ENCODE measurements at regions not wholly inside any gene's neighbourhood (a gene's known extent, or its start where the extent isn't known, plus 50 kb on each side); places are given as distances from the start of the nearest gene placed in this dataset.

DNA sequence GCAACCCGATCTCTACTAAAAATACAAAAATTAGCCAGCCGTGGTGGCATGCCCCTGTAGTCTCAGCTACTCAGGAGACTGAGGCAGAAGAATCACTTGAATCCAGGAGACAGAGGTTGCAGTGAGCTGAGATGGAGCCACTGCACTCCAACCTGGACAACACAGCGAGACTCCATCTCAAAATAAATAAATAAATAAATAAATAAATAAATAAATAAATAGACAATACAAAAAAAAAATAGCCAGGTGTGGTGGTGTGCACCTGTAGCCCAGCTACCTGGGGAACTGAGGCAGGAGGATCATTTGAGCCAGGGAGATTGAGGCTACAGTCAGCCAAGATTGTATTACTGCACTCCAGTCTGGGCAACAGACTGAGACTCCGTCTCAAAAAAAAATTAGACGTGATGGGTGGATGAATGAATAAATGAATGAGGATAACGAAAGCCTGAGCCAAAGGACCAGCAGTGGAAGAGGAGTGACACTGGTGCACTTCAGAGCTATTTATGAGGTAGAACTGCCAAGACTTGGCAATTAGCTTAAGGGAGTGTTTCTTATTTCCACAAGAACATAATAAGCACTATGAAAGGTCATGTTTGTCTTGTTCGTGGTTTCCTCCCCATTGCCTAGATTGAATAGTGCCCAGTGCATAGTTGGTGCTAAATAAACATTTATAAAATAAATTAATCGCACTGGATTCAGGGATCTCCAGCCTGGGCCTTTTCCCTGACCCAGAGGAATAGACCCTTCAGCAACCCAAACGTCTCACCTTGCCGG, 232.2 kb downstream of the IDS start:
- no peak for DNase-seq

DNA sequence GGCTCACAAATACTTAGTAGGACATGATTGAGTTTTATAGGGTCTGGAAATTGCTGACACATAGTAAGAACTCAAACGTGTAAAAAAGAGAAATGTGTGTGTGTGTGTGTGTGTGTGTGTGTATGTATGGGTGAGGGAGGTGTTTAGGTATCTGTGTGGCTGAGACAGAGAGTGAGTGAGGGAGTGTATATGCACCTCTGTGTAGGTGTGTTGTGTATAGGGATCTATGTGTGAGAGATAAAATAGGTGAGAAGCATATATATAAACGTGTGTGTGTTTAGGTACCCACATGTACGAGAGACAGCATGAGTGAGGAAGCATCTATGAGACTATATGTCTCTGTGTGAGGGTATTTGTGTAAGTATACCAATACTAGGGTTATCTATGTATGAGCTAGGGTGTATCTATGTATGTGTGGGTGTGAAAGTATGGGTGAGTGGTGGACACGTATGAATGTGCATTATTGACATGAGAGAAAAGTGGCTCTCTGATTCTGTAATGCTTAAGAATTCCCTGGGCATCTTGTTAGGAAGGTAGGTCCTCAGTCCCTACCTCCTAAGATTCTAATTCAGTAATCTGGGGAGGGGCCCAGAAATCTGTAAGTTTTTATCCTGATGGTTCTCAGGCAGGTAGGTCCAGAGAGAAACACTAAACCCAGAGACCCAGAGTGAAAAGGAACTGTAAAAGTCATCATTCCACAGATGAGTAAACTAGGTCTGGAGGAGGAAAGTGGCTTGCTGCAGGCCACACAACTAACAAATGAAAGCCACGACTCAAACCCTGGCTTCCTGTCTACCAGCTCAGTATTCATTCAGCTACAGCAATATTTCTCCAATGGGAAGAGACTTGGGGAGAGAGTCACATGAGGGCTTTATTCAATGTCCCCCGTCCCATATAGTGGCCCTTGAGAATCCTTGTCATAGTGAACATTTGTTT, 237.0 kb downstream of the IDS start:
- no peak for DNase-seq

DNA sequence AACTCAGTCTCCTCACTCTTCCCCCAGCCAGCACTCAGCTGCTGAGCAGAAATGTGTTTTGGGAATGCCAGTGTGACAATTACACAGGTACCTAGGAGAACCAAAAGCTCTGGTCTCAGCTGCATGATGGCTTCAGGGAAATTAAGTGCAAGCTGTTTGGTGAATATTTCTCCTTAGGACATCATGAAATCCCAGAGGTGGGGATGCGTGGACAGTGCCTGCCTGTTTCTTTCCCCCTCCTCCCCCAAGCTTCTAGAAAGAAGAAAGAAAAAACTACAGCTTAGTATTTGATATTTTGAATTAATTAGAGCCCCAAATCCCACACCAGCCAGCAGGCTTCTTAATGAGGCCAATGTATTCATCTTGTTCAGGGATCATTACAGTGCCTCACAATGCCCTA, 243.0 kb downstream of the IDS start:
- DNase-seq = no peak

DNA sequence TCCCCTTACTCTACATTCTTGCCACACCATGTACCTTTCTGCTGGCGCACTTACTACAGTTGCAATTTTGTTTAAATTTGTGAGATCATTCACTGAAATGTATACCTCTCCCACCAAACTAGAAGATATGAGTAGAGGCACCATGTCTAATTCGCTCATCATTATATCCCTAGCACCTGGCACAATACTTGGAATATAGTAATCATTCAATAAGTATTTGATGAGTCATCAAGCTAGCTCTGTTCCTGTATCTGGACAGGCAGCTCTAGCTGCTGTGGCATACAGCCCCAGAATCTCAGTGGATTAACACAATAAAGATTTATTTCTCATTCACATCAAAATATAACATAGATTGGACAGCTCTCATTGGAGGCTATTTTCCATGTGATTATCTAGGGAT, 245.9 kb downstream of the IDS start:
- DNase-seq = no peak

DNA sequence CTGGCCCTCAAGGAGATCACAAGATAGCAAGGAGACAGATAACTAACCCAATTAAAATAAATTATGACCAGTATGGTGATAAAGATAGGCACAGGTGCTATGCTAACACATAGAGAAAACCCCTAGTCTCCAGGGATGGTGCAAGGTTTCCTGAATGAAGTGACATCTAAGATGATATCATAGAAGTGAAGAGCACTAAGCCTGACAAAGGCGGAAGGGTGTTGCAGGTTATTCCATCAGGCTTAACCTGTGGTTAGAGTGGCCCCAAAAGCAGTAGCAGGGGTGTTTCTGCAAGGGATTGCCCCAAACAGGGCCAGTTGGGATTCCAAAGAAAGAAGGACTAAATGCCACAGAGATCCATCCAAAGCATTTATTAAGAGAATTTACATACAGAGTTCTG, 249.2 kb downstream of the IDS start:
- no peak for DNase-seq

DNA sequence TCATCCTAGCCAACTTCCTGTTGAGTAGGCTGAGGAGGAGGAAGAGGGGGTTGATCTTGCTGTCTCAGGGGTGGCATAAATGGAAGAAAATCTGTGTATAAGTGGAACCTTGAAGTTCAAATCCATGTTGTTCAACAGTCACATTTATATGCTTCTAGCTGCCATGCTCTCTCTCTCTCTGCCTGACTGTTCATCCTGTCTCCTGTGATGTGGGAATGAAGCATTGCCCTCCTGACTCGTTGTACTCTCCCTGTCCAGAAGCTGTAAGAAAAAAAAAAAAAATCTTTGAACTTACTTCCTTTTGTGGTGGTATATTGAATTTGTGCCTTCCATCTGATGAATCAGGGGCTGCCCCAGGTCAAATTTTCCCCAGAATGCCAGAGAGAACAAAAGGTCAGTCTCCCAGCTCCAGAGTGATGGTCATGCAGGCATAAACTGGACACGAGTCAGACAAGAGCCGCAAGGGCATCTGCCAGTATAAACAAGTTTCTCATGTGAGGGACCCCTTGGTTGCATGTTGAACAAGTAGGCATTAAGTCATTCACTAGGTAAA, 257.0 kb downstream of the IDS start:
- DNase-seq = no peak

DNA sequence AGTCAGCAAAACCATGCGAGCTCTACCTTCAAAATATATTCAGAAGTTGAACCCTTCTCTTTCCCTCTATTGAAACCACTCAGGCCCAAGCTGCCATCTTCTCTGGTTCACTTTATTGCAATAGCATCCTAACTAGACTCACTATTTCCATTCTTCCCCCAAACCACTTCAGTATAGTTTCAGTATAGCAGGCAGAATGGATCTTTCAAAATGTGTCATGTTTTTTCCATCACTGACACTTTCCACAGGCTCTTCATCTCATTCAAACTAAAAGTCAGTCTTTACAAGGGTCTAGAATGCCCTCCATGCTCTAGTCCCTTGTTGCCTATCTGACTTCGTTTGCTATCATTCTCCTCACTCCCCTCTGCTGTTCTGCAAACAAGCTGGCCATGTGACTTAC, 274.4 kb downstream of the IDS start:
- no peak for DNase-seq

DNA sequence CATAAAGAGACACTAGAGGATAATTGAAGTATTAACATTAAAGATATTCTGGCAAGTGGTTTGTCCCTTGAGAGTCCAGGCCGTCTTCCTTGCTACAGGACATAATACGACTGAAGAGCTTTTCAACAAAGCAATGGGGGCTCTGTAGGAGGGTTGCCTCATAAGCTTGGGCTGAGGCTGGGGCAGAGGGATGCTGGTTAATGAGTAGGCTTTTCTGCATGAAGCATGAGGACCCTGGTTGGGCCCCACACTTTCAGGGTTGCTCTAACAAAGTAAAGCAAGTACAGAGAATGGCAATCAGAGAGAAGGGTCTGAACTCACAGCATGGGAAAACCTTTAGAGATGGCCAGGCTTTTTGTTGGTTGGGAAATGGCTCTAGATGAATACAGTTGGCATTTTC, 281.3 kb downstream of the IDS start:
- no peak for DNase-seq

DNA sequence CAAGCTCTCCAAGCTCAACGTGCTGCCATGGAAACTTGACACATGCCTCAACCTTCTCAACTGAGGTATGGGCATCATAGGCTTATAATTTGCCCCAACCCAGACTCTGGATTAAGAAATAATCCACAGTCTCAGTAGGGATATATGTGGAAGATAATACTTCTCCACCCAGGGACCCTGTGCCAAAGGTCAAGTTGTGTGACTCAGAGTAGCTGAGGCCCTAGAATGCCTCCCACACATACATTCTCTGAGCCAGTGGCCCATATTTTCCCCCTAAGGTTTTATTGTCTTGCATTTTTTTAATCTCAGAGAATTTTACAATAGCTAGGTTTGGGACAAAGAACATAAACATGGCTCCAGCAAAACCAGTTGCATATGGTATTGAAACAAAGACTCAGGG, 283.1 kb downstream of the IDS start:
- DNase-seq = no peak

DNA sequence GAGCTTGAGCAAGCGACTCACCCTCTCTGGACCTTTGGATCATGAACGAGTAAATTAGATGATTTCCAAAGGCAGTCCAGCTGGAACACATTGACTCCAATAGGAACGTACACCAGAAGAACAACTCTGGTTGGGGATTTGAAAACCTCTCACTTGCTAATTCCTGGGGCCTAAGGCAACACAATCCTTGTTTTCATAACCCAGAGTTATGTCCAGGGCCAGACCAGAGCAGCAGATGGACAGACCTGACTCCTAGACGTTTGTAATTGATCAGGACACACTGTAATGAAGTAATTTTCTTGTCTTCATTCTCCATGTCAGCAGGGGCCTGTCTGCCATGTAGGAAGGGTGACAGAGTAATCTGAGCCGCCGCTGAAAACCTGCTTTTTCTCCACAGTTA, 283.9 kb downstream of the IDS start:
- DNase-seq = no peak

DNA sequence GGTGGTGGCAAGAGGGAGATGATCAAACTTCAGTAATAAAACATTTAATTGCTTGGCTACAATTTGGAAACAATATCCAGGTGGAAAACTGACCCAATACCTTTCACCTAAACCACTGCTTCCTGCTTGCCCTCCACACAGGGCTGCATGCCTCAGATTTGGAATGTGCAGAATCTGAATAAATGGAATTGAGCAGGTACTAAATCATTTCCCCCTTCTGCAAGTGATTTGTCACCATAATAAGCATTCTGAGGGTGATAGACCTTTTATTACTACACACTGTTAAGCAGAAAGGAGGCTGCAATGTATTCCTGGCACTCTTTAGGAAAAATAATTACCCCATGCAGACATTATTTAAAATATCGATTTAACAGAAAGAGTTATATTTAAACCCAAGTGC, 291.8 kb downstream of the IDS start:
- no peak for DNase-seq

DNA sequence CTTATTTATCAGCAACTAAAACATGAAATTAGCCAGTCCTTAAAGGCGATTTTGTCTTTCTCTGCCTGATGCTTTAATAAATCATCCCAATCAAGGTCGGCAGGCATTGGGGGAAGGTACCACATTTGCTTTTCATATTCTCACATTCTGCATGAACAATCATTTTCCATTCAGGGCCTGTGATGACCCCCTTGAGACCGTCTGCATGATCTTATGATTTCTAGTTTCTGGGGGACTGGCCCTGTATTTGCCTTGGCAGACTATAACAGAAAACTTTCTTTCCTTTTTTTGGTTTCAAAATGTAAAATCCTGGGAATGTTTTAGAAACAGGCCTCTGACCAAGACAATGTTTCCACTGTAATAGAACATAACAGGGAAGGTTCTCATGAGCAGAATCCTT, 296.8 kb downstream of the IDS start:
- no peak for DNase-seq

DNA sequence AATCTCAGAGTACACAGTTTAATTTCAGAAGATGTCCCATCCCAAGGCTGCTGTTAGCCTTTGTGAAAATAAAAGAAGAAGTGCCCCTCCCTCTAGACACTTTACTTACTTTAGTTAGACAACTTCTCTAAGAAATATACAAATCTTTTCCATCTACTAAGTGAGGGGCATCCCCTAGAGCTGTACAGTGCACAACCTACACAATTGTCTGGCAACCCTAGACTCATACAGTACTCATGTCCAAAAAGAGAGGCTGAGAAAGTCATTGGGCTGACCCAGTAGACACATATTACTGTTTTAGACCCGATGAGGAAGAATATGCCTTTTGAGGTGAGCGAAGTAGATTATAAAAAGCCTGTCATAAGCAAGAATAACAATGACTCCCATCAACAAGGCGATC, 297.6 kb downstream of the IDS start:
- no peak for DNase-seq

DNA sequence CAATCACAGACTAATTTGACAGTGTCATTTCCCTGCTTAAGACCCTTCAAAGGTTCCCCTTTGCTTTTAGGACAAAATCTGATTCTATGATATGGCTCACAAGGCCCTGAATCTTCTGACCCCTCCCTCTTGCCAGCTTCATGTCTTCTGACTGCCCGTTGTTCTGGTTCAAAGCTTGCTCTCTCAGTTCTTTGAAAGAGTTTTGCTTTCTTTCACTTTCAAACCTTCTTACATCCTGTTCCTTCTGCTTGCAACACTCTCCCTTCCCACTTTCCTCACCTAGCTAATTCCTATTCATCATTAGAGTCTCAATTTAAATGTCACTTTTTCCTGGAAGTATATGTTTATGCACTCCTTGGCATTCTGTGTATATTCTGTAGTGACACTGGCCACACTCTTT, 299.2 kb downstream of the IDS start:
- DNase-seq = no peak

DNA sequence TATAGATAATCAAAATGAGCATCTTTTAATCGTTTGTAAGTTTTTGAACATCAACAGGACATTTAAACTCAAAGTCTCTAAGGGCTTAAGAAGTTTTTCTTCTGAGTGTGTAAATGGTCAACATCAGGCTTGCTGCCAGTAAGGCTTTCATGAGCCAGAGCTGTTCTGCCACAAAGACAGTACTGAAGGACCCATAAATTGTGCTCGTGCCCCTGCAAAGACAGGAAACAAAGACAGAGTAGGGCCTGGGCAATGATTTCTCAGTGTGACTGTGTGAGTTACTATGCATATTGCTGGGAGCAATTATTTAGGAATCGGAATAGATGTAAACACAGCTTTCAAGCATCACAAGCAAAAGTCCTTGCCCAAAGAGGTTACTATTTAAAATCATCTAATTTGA, 300.0 kb downstream of the IDS start:
- DNase-seq = no peak

DNA sequence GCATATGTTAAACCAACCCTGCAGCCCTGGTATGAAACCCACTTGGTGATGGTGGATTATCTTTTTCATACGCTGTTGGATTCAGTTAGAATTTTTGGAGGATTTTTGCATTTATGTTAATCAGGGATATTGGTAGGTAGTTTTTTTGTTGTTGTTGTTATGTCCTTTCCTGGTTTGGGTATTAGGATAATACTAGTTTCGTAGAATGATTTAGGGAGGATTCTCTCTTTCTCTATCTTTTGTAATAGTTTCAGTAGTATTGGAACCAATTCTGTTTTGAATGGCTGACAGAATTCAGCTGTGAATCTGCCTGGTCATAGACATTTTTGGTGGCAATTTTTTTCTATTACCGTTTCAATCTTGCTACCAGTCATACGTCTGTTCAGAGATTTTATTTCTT, 305.4 kb downstream of the IDS start:
- DNase-seq = no peak

DNA sequence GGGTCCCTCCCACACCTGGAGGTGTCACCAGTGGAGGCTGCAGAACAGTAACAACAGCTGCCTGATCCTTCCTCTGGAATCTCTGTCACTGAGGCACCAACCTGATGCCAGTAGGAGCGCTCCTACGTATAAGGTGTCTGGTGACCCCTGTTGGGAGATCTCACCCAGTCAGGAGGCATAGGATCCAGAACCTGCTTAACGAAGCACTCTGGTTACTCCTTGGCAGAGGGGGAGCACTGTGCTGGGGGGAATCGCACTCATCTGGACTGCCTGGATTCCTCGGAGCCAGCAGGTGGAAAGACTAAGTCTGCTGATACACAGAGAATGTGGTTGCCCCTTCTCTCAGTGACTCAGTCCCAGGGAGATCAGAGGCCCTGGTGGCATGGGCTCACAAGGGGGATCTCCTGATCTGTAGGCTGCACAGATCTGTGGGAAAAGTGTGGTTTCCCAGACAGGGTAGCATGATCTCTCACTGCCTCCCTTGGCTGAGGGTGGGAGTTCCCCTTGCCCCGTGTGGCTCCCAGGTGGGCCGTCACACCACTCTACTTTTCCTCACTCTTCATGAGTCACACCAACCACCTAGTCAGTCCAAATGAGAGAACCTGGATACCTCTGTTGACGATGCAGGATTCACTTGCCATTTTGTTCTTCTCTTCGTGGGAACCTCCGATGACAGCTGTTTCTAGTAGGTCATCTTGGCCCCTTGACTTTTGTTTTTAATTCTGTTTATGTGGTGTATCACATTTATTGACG, 305.9 kb downstream of the IDS start:
- no peak for DNase-seq

DNA sequence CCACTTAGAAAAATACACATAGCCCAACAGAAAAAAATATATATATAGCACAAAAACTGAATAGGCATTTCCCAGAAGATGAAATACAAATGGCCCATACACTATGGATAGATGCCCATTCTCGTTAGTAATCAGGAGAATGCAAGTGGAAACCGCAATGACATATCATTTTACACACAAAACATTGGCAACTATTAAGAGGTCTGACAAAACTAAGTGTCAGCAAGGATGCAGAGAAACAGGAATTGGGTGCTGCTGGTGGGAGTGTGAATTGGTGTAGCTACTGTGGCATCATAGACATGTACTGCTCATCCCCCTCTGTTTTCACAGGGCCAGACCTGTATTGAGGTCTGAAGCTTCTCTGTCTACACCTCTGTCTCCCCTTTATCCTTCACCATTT, 320.0 kb downstream of the IDS start:
- DNase-seq = no peak

DNA sequence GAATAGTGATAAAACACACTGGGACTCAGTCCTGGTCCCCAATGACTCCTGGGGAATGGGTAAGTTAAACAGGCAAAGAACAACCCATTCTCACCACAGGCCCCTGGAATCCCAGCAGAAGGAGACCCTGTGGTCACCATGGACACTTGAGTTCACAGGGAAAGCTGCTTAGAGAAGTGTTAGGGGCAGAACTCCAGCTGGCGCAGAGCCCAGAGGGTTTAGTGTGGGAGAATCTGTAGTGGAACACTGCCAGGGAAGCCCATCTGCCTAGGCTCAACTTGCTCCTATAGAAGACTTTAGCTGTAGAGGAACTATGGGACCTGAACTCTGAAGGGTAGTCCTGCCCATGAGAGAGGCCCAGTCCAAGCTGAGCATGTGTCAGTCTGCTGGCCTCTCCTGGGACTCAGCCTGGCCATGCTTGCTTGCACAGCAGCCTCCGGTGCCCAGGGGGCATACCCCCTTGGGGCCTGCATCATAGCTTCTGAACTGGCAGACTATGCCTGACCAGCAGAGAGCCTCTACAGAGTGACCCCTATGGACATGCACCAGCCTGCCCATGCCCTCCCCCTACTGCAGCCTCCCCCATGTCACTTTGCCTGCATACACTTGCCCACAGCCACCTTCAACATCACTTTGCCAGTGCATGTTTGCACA, 343.5 kb downstream of the IDS start:
- no peak for DNase-seq

DNA sequence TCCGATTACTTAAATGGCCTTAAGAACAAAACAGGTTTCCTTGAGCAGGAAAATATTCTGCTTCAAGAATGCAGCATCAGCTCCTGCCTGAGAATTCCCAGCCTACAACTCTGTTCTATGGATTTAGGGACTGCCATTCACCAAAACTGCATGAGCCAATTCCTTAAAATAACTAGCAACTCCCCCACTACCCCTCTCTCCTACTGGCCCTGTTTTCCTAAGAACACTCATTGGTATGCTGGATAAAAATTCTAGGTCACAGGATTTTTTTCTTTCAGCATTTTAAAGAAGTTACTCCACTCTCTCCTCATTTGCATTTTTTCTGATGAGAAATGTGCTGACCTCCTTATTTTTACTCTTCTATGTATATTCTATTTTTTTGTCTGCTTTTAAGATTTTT, 347.1 kb downstream of the IDS start:
- DNase-seq = no peak

DNA sequence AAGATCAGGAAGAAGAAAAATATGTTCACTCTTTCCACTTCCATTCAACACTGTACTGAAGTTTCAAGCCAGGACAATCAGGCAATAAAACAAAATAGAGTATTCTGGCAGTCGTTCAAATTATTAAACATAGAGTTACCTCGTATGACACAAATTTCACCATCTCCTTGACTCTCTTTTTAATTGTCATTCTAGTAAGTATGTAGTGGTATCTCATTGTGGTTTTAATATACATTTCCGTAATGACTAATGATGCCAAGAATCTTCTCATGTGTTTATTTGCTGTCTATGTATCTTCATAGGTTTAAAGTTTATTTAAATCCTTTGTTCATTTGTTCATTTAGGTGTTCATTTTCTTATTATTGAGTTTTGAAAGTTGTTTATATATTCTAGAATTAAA, 352.2 kb downstream of the IDS start:
- no peak for DNase-seq

DNA sequence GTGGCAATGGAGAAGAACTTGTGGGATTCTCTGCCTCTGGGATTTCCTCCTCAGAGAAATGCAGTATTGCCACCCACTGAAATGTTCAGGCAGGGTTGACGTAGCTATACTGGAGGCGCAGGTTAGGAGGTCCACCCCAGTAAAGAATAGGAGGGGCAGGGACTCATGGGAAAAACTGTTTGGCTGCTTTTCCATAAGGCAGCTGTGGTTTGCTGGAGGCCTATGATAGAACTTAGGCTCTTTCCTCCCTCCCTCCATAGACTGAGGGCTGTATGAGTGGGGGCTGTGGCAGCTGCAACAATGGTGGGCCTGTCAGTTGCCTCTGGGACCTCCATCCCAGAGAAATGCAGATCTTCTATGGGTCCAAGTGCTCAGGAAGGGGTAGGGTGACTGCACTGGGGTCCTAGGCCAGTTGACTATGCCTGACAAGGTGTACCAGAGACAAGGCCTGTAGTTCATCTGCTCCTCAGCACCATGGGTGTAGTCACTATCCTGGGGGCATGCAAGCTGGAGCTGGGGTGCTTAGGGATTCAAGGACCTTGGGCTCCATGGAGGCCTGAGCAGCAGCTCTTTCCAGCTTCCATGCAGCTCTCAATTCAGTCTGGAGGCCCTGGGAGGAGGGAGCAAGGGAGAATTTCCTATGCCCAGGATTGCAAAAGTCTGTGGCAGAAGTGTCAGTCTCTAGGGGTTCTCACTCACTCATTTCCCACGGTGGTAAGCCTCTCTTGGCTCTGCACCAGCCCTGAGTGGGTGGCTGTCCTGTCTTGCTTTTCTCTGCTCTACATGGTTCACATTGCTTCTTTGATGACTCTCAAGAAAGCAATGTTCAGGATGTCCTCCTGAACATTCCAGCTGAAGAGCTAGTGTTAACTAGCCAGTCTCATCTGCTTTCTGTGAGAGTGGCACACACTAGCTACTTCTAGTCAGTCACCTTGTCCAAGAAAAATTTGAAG, 353.0 kb downstream of the IDS start:
- no peak for DNase-seq

All from DMS79 treated with DMSO at 0.1 percent for 48 hours (cell line).